GM20431 (cell line): ENCODE measurements at regions not wholly inside any gene's neighbourhood (a gene's known extent, or its start where the extent isn't known, plus 50 kb on each side); places are given as distances from the start of the nearest gene placed in this dataset.
"Not testable (repeated sequence)": the region's sequence is repeated elsewhere in the genome, so short reads cannot be mapped to it uniquely, and the experiment has no call there.

Experiments
- in situ Hi-C: fragments of 300-500 bp; cut with MseI, MboI; formaldehyde crosslinking; loops from one replicate; pipeline ENCODE4 v1.15.0; 2020; ENCODE audit warnings: low sequenced_read_pairs; ENCODE audit not compliant: unreplicated experiment

- in situ Hi-C loops: no loop called here
Measured at GRCh38 chr6:14499841-14500240, 382.3 kb downstream of the CD83 start.

DNA sequence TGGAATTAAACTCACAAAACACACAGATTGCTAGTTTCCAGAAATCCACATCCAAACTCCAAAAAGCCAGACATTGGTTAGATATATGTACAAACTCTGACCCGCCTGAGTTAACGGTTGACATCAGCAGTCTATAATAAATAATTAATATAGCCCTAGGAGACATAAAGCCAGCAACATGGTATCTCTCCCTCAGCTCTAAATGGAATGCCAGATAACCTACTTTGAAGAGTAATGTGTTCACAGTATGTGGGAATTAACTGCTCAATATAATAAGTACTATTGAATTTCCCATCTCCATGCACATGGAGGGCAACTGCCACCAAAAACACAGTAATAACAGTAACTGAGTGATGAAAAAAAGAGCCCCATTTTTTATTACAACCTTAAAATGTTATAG, 383.2 kb downstream of the CD83 start:
- in situ Hi-C loops: no loop called here

GRCh38 chr6:14501240-14501639, 383.7 kb downstream of the CD83 start:
- in situ Hi-C loops: no loop called here

DNA sequence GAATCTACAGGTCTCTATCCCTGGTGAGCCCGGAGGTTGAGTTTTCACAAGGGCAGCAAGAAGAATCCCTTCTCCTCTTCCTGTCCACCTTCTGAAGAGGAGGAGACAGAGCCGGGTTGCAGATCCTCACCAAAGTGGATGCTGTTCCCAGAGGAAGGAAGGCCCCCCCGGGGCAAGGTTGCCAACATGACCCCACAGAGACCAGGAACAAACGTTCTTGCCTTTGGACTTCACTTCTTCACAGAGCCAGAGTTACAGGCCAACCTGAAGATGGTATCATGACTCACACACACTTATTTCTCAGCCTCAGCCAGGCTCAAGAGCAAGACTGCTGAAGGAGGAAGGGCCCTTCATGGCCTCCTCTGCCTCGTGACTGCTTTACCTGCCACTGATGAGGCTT, 384.3 kb downstream of the CD83 start:
- in situ Hi-C loops: no loop called here

DNA sequence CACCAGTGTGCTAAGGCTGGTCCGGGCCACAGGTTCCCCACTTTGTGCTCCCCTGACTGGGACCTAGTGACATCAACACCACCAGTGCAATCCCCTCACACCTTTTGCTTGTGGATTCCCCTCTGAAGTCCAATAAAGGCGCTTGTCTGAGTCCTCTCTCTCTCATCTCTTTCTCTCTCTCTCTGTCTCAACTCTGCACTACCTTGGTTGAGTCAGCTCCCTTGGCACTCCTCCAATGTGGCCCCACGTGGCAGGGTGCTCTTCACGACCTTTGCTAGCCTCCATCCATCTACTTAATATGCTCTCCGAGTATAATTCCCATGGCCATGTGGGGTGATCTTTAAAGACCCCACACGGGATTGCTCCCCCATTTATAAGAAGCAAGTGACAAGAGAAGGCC, 385.0 kb downstream of the CD83 start:
- in situ Hi-C loops: no loop called here

DNA sequence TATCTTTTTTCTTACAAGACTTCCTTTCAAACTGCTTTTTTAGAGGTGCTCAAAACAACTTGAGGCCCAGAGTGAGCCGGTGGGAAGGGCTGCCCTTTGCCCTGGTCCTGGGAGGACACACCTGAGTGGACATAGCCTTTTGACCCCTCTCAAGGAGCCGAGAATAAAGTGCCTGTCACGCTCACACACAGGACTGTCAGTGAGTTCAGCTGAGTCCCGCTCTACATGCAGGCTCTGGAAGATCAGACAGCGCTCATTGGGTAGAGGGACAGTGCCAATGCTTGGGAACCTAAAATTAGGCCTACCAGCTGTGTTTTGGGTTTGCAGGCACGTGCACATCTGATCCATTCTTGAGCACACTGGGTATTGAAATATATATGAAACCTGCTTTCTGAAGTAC, 387.8 kb downstream of the CD83 start:
- in situ Hi-C loops: no loop called here

DNA sequence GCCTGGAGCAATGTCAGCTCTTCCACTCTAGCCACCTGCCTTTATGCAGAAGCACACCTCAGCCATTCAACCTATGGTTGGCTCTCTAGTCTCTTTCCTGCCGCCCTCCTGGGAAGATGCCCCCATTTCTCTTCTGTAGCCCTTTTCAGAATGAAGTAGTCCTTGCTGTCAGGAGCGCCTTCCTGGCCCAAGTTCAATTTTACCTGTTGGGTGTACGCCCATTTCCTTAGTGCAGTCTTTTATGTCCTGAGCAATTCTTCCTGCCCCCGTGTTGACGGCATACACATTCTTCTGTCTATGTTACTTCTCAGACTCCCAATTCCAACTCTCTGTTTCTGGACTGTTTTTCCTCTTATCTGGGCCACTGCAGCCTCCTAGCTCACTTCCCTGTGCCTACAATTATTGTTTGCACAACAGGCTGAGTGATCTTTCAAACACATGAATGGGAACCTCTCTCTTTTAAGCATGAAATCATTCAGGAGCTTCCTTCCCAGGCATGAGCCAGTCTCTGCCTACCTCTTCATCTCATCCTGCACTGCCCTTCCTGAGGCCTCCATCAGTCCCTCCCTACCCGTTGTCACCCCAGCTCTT, 389.2 kb downstream of the CD83 start:
- in situ Hi-C loops: no loop called here

GRCh38 chr6:14509120-14509519, 391.5 kb downstream of the CD83 start:
- in situ Hi-C loops: no loop called here

DNA sequence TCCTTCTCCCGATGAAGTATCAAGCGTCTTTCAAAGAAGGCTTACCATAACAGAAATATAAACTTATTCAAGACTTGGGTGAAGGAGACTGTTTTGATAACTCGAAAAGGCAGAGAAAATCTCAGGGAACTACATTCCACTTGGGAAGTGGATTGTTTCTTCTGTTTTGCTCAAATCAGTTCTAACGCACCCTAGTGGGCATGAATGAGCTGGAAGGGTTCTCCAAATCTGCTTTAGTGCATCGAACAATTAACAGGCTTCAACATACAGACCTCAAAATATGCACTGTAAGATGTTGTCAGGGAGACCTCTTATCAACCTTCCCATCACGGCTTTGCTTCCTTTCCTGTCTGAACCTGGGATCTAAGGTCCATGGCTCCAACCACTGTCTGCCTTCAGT, 392.5 kb downstream of the CD83 start:
- in situ Hi-C loops: no loop called here

- in situ Hi-C loops: no loop called here
Measured at GRCh38 chr6:14511061-14511586, 393.6 kb downstream of the CD83 start.

- in situ Hi-C loops: no loop called here
Measured at GRCh38 chr6:14512246-14512645, 394.7 kb downstream of the CD83 start.

DNA sequence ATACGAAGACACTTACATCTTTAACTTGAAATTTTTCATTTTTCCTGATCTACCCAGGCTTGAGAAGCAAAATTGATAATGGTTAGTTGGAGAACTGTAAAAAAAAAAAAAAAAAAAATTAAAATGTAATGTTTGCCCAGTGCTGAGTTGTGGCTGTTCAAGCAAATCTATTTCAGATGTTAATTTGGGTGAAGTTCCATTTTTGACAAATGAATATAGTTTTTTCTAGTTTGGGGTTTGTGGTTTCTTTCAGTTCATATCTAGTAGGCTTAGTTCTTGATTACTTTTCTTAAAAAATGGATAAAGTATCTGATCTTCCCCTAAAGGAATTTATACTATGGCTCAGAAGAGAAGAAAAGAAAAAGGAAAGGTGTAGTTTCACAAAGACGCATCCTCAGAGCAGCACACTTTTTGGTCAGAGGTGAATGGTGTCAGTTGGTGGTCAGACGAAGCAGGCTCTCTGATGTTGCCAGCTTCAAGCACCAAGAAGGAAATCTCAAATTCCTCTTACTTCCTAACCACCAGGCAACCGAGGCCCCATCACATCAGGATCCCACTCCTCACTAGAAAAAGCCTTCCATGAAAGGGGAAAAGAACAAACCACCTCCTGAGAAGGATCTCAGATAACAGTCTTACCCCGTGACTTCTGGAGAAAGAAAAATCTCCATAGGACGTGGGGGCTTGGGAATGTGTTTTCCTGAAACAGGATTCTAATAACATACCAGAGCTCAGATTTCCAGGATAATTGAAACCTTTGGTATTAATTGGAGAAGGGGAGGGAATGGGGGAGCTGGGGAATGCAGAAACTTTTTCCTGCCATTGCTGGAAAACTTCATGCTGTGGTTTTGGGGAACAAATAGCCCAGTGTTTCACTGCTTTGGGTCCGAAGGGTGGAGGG, 396.2 kb downstream of the CD83 start:
- in situ Hi-C loops: no loop called here

GRCh38 chr6:14516956-14517355, 399.4 kb downstream of the CD83 start:
- in situ Hi-C loops: no loop called here

DNA sequence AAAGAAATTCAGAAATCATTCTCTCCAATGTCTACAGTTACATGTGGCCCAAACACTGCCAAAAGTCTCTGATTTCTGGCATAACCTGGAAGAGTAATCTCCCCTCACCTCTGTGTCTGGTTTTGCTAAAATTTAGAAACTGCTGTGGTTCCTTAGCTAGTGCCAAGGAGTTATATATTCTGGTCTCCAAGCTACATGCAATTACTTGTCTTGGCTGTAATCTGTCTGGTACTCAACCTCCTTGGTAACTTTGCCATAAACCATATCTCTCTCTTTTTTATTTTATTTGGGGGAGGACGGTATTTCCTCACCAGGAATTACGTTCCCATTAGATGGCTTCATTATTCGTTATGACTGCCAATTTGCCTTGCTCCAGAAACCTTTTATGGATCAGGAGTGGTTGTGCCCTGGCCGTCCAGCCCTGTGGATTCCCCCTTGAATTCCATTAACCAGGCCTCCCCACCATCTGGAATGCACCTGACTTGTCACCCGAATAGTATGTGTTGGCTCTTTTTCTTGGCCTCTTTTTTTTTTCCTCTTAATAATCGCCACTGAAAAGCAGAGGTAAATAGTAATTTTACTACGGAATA, 400.0 kb downstream of the CD83 start:
- in situ Hi-C loops: no loop called here

DNA sequence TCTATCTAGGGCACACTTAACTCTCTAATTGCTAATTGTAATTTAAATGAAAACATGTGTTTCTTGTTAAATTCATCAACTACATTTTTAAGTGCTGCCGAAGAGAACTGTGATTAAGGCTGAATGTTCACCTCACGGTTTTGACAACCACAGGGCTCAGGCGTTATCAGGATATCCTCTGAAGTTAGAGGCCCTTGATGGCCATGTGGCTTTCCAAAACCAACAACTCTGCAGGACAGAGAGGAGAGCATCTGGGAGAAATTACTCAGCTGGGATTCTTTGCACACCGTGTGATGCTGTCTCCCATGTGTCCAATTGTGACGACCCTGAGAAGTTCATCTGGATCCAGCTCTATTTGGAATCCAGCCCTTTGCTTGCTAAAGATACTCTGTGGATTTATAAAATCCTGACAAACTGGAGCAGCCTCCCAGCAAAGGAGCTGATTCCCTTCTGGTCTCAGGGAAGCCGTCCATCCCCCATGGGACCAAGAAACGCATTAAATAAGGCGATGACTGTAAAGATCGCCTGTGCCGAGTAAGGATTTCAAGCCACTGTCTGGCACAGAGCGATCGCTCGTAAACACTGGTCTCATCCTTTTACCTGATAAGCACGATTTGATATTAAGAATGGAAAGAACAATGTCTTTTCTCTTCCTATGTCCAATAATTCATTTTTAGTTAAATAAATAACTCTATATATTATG, 401.1 kb downstream of the CD83 start:
- in situ Hi-C loops: no loop called here

GRCh38 chr6:14520029-14520428, 402.5 kb downstream of the CD83 start:
- in situ Hi-C loops: no loop called here

DNA sequence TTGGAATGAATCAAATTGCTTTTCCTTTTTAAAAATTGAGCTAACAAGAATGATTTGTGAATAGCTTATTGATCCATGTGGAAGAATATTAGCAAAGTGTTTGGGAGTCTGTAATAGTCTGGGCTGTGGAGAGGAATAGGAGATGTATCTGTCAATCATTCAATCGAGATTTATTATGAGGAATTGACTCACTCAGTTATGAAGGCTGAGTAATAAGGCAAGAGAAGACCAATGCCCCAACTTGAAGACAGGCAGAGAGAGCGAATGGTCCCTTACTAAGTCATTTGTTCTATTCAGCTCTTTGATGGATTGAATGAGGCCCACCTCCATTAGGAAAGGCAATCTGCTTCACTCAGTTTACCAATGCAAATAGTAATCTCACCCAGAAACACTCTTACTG, 403.0 kb downstream of the CD83 start:
- in situ Hi-C loops: no loop called here

DNA sequence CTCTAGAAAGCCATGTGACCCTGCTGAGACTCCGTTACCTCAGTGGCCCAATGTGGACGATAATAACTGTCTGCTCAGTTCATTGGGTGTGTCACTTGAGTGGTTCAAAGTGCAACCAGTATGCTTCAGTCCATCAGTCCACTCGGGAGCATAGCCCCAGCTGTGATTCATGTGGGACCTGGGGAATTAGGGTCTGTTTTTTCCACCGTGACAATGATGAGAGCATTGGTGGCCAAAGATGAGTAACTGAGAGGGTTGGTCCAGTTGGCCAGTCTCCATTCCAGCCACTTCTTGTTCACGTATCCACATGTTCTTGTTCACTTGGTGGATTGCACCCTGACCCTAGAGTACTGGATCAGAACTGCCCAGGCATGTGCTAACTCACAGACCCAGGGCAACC, 403.6 kb downstream of the CD83 start:
- in situ Hi-C loops: no loop called here

GRCh38 chr6:14521861-14522260, 404.3 kb downstream of the CD83 start:
- in situ Hi-C loops: not testable (repeated sequence)

- in situ Hi-C loops: no loop called here
Measured at GRCh38 chr6:14524319-14524718, 406.7 kb downstream of the CD83 start.

DNA sequence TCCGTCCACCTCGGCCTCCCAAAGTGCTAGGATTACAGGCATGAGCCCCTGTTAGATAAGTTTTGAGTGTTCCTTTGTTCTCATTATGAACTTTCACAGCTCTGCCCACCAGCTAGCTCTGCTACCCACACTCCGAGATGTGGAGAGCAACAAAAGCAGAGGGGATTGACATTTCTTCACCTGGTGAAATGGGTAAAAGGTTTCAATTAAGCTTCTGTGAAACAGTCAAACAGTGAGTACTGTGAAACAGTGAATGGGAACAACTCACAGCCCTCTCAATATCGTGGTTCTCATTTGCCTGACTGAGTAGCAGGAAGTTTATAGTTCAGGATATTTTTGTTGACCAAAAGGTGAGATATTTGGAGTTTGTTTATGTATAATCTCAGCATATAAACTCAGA, 412.8 kb downstream of the CD83 start:
- in situ Hi-C loops: no loop called here
